CD4-positive, alpha-beta T cell treated with Interleukin-6 for 4 hours (primary cell): ENCODE measurements at regions not wholly inside any gene's neighbourhood (a gene's known extent, or its start where the extent isn't known, plus 50 kb on each side); places are given as distances from the start of the nearest gene placed in this dataset.
A peak's percentile ranks its signal among the peaks of the same experiment; 100 is the strongest.

Source experiments
- DNase-seq: peaks from one replicate; pipeline ENCODE4 v3.0.0-alpha.2; 2020; ENCODE audit warnings: mixed read lengths

DNA sequence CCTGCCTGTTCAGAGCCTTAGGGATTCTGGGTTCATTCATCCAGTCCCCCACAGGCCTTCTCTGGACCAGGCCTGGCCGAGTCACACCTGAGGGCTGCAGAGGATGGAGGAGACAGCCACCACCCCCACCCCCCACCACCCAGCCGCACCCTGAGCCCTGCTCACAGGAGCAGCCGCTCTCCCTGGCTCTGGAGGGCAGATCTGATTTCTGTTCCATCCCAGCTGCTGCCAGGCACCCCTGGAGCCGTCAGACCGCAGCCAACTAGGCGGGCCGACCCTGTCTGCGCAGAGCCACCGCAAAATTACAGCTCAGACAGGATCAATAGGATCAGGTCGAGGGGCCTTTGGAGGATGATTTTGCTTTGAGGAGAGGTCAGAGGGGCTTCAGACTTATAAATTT, 154.6 kb upstream of the MYL2 start:
- DNase-seq: no peak

DNA sequence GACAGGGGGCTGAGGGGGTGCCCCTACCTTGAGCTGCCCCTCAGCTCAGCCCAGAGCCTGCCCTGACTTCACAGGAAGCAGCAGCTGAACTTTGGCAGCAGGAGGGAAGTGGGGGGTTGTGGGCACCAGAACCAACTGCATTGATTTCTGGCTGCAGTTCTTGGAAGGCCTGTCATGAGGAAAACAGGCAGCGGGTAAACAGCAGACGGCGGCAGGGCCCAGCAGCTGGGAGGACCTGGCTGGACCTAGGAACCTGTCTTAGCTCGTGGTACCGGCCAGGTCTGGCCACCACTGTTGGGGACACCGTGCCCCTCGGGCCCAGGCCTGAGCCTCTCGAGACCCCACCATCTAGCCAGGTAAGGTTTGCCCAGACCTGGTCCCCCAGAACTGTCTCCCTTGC, 154.2 kb upstream of the MYL2 start:
- peak; percentile 27 for DNase-seq

DNA sequence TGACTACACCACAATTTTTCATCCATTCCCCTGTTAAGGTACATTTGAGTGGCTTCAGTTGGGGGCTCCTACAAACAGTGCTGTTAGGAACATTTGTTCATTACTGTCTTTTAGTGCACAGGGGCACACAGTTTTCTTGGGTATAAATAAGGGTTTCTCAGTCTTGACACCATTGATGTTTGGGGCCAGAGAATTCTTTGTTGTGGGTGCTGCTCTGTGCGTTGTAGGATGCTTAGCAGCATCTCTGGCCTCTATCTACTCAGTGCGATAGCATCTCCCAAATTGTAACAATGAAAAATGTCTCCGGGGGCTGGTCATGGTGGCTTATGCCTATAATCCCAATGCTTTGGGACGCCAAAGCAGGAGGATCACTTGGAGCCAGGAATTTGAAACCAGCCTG, 153.0 kb upstream of the MYL2 start:
- DNase-seq: no peak

DNA sequence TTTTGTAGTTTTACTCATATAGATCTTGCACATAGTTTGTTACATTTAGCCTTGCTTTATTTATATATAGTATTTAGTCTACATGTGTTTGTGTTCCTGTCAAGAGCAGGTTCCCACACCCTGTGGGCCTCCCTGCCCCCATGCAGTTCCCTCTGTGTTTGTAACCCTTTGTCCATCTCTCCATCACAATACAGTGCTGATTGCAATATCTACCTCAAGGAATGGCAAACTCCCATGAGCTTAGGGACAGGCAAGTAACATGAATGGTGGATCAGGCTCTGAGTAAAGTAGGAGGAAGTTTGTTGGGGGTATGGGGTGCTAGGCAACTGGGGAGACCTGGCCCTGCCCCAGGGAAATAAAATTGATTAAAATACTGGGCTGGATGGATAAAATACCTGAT, 151.9 kb upstream of the MYL2 start:
- DNase-seq: no peak

GRCh38 chr12:111069886-111070285, 149.5 kb upstream of the MYL2 start:
- DNase-seq: no peak

DNA sequence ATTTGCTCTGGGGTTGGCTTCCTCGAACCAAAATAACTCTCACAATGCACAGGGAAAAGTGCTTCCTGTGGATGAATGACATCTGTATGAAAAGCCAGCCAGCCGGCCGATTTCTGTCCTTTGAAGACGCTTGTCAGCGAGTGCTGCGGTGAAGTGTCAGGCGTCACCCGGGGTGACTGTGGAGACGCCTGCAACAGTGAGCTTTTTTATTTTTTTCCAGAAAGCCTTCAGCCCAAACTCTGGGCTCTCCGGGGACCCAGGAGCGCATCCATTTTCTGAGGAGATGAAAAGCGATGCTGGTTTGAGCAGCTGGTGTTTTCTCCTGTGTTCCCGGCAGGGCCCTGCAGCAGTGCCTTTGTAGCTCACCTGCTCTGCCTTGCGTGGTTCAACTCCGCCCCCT, 147.9 kb upstream of the MYL2 start:
- peak; percentile 61 for DNase-seq

- DNase-seq: no peak
Observed at GRCh38 chr12:111067498-111067897, 147.1 kb upstream of the MYL2 start.

DNA sequence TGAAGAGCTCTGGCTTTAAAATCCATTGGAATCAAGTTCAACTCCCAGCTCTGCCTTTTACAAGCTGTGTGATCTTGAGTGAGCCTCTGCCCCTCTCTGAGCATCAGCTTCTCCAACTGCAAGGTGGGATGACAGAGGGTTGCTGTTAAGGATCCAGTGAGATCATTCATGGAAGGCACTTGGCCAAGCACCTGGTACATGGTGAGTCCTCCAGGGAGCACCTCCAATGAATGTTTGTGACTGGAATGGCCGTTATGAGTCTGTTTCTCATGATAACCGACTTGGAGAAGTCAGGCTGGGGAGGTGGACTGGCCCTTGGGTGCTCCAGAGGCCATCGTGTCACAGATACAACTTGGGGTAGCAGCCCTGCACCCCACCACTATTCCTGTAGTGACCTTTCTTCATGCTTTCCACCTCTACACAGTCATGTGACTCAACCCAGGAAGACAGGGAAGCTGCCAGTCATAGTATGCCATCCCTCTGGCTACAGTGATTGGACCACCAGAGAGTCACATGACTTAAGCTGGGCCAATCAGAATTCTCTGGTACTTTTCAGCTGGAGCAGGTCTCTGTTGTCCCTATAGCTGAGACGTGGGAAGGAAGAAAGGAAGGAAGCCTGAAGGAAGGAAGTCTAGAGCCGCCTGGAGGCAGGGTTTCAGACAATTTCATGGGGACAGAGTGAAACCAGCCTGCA, 146.5 kb upstream of the MYL2 start:
- no peak for DNase-seq

GRCh38 chr12:111064982-111065381, 144.6 kb upstream of the MYL2 start:
- DNase-seq: no peak

- no peak for DNase-seq
Observed at GRCh38 chr12:111064154-111064553, 143.8 kb upstream of the MYL2 start.

- no peak for DNase-seq
Observed at GRCh38 chr12:111063295-111064026, 143.1 kb upstream of the MYL2 start.

DNA sequence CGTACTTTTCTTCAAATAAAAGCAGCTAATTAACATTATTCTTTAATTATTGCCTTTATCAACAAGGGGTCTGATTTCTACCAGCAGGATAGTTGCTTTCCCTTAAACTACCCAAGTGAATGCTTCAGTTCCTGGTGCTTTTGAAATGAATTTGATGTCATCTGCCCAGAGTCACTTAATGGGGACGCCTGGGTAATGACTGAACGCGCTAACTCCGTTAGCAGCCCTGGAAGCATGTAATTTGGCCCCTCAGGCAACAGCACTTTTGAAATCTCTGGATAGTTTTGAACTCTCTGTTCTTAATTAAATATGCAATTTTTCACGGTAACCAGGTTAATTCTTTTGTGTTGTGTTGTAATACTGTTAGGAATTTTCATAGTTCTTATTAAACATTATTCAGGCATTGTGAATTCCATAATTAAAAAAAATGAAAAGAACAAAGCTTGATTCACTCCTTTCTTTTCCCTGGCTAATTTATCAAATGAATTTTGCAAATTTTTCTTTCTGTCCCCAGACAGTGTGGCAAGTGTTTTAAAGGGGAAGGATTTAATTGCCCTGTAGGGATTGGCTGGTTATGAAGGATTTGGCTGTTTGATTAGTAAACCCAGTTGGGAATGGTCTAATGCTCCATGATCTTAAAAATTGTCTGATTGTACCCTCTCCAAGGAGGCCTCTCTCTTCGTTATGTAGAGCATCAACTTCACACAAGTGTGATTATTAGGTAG, 137.5 kb upstream of the MYL2 start:
- no peak for DNase-seq

DNA sequence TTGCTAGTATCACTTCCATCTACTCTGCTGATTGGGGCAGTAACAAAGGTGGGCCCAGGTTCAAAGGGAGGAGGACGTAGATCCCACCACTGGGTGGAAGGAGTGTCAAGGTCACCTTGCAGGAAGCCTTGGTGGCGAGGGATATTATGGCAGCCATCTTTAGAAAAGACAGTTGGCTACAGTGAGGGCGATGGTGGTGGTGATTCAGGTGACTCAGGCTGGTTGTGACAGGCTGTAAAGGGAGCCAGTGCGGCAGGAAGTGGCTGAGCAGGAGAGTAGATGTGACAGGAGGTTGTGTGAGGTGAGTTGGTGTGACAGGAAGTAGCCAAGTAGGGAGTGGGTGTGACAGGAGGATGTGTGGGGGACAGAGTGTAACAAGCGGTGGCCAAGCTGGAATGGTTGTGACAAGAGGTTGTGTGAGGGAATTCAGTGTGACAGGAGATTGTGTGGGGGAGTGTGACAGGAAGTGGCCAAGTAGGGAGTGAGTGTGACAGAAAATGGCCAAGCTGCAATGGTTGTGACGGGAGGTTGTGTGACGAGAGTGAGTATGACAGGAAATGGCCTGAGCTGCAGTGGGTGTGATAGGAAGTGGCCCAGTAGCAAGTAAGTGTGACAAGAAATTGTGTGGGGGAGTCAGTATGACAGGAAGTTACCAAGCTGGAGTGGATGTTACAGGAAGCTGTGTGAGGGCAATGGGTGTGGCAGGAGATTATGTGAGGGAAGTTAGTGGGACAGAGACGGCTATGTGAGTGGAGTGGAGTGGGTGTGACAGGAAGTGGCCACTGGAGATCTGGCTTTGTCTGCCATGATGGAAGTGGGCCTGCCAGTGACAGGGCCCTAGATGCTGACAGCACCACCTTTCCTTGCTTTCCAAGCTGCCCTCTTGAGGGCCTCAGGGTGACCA, 136.5 kb upstream of the MYL2 start:
- DNase-seq: peak; percentile 75

GRCh38 chr12:111055181-111055880, 135.0 kb upstream of the MYL2 start:
- no peak for DNase-seq

DNA sequence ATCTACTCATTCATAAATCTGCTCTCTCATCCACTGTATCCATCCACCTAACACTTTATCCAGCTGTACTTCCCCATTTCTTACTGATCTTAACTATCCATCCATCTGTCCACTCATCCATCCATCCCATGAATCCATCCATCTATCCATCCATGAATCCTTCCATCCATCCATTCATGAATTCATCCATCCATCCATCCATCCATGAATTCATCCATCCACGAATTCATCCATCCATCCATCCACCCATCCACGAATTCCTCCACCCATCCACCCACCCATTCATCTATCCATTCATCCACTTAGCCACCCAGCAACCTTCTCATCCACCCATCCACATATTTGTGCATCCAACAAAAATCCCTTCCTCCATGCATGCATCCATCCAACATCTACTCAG, 128.6 kb upstream of the MYL2 start:
- DNase-seq: no peak

GRCh38 chr12:111046896-111047295, 126.5 kb upstream of the MYL2 start:
- DNase-seq: no peak

DNA sequence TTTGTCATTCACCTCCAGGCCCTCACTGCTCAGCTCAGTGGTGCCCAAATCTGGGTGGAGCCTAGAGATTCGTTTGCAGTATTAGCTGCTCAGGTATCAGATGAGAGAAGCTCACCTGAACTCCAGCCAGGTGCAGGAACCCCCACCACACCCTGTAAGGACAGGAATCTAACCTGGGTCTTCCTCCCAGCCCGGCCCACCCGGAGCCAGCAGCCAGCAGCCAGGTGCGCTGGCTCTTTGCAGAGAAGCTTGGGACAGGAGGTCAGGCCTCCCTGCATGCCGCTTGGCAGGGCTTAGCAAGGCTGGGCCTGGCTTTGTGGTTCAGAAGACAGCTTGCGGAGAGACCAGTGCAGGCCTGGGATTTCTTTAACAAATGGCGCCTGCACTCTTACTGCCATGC, 125.6 kb upstream of the MYL2 start:
- no peak for DNase-seq

DNA sequence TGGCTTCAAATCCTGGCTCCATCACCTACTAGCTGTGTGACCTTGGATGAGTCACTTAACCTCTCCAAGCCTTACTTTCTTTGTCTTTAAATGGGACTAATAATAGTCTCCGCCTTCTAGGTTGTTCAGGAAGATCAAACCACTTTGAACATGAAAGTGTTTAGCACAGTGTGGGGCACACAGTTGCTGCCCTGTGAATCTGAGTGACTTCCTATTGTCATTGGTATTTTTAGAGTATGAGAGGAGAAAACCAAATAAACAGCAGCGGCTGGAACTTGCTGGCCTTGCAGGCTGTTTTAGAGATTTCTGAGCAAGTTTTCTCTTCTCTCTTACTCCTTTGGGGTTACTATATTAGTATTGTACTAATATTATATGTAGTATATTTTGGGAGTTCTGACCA, 120.7 kb upstream of the MYL2 start:
- no peak for DNase-seq

- DNase-seq: no peak
Observed at GRCh38 chr12:111040690-111041089, 120.3 kb upstream of the MYL2 start.

GRCh38 chr12:111038941-111039340, 118.6 kb upstream of the MYL2 start:
- no peak for DNase-seq

GRCh38 chr12:111038077-111038476, 117.7 kb upstream of the MYL2 start:
- no peak for DNase-seq

DNA sequence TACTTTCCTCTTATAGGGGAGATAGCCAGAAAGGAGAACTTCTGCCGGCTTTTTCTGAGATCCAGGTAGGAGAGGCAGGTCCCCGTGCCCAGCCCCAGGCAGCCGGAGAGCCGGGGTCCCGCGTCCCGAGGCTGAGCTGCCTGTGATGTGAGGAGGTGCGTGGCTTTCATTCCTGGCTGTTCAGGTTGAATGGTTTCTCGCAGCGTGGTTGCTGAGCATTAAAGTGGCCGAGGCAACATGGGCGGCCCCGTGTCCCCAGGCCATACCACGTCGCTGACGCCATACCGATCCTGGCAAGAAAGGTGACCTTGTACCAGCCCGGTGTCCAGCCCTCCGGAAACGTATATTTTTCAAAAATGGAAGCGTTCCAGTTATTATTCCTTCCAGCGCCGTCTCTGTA, 116.7 kb upstream of the MYL2 start:
- no peak for DNase-seq
